Keratinocyte (primary cell): ENCODE measurements at regions not wholly inside any gene's neighbourhood (a gene's known extent, or its start where the extent isn't known, plus 50 kb on each side); places are given as distances from the start of the nearest gene placed in this dataset.

Experiments
- EZH2 ChIP-seq: IDR thresholded peaks from one replicate; pipeline ENCODE4 v1.6.1; 2012; ENCODE audit warnings: inconsistent platforms, mild to moderate bottlenecking, low read length, moderate library complexity
- TF ChIP-seq, protein P1 (sequence below), 3 experiments: IDR thresholded peaks in 1 of 3; conservative IDR thresholded peaks in 1 of 3; optimal IDR thresholded peaks in 1 of 3; 2 replicates in 2 of 3; 3 replicates in 1 of 3; pipeline versions ENCODE3 to v1.5.1; 2011; ENCODE audit warnings: low read length in 3 of 3, mild to moderate bottlenecking in 3 of 3, moderate library complexity in 2 of 3, control low read depth in 1 of 3, inconsistent platforms in 1 of 3; ENCODE audit not compliant: insufficient read depth in 2 of 3; ENCODE audit errors: extremely low read depth in 1 of 3

GRCh38 chr18:46250084-46250811 is 146.1 kb downstream of the HAUS1 start:
- TF ChIP-seq, protein P1, sequence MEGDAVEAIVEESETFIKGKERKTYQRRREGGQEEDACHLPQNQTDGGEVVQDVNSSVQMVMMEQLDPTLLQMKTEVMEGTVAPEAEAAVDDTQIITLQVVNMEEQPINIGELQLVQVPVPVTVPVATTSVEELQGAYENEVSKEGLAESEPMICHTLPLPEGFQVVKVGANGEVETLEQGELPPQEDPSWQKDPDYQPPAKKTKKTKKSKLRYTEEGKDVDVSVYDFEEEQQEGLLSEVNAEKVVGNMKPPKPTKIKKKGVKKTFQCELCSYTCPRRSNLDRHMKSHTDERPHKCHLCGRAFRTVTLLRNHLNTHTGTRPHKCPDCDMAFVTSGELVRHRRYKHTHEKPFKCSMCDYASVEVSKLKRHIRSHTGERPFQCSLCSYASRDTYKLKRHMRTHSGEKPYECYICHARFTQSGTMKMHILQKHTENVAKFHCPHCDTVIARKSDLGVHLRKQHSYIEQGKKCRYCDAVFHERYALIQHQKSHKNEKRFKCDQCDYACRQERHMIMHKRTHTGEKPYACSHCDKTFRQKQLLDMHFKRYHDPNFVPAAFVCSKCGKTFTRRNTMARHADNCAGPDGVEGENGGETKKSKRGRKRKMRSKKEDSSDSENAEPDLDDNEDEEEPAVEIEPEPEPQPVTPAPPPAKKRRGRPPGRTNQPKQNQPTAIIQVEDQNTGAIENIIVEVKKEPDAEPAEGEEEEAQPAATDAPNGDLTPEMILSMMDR (optimal IDR thresholded peaks at IDR 0.05 in 1 of 3, IDR thresholded peaks at IDR 0.05 in 1 of 3, conservative IDR thresholded peaks at IDR 0.05 in 1 of 3; ENCODE audit: extremely low read depth in 1 of 3, insufficient read depth in 2 of 3, low read length in 3 of 3), result no peak
- no peak for TF ChIP-seq EZH2
